A673 (cell line): ENCODE measurements at regions not wholly inside any gene's neighbourhood (a gene's known extent, or its start where the extent isn't known, plus 50 kb on each side); places are given as distances from the start of the nearest gene placed in this dataset.

Experiments used
- BruUV-seq: library from RNA; stranded (reverse); fragments of 400-500 nt; replicated peaks from 2 replicates; lab custom pipeline; 2021; lab: Mats Ljungman, UMichigan
- CTCF ChIA-PET: fragments of 300-600 bp; sonication (Branson Sonifier 250); formaldehyde crosslinking; loops from one replicate; lab custom pipeline; 2022; ENCODE audit warnings: antibody characterized with exemption; lab: Charles Lee
- POLR2A ChIA-PET: fragments of 300-600 bp; sonication (Branson Sonifier 250); formaldehyde crosslinking; loops from one replicate; lab custom pipeline; 2022; ENCODE audit warnings: antibody characterized with exemption; ENCODE audit not compliant: low non-redundant PET; lab: Charles Lee
- DNase-seq: peaks from one replicate; pipeline ENCODE4 v3.0.0-alpha.2; 2015; ENCODE audit warnings: low spot score
- H3K27ac ChIP-seq: fragments of 200-600 bp; sonication (generic); 2 replicates; pipeline ENCODE4 v1.5.1; 2016; ENCODE audit warnings: mixed run types, low read depth, mild to moderate bottlenecking, mixed read lengths, antibody characterized with exemption, low read length; ENCODE audit not compliant: poor library complexity, severe bottlenecking
- H3K27me3 ChIP-seq: fragments of 200-600 bp; sonication (generic); replicated peaks from 2 replicates; pipeline ENCODE4 v1.6.1; 2017; ENCODE audit warnings: mixed run types, low read depth, mild to moderate bottlenecking, mixed read lengths, antibody characterized with exemption, low read length; ENCODE audit not compliant: insufficient read depth, poor library complexity
- H3K36me3 ChIP-seq: fragments of 200-600 bp; sonication (generic); 2 replicates; pipeline ENCODE4 v1.6.1; 2016; ENCODE audit warnings: mixed run types, mild to moderate bottlenecking, mixed read lengths, antibody characterized with exemption, low read length; ENCODE audit not compliant: insufficient read depth, poor library complexity, severe bottlenecking
- H3K4me1 ChIP-seq: fragments of 200-600 bp; sonication (generic); 2 replicates; pipeline ENCODE4 v1.6.1; 2017; ENCODE audit warnings: mixed run types, mild to moderate bottlenecking, mixed read lengths, antibody characterized with exemption, low read length; ENCODE audit not compliant: insufficient read depth, poor library complexity, severe bottlenecking
- H3K4me3 ChIP-seq: fragments of 200-600 bp; sonication (generic); 2 replicates; pipeline ENCODE4 v1.5.1; 2016; ENCODE audit warnings: low read depth, mixed run types, mild to moderate bottlenecking, mixed read lengths, low read length; ENCODE audit not compliant: poor library complexity, severe bottlenecking
- H3K9me3 ChIP-seq: fragments of 200-600 bp; sonication (generic); 2 replicates; pipeline ENCODE4 v1.6.1; 2016; ENCODE audit warnings: mixed run types, low read depth, mild to moderate bottlenecking, mixed read lengths, antibody characterized with exemption, low read length; ENCODE audit not compliant: poor library complexity, severe bottlenecking
- EZH2 ChIP-seq: fragments of 200-600 bp; sonication (generic); IDR thresholded peaks from 2 replicates; pipeline ENCODE4 v1.6.1; 2017; ENCODE audit warnings: borderline replicate concordance, low read depth, mild to moderate bottlenecking, mixed read lengths, antibody characterized with exemption, low read length; ENCODE audit not compliant: poor library complexity, severe bottlenecking
- intact Hi-C: fragments of 100-400 bp; cut with micrococcal nuclease; formaldehyde crosslinking; loops from one replicate; pipeline ENCODE4 v1.10.0; 2022; ENCODE audit not compliant: unreplicated experiment
- TF ChIP-seq, protein P1 (sequence below): fragments of 300-800, 200-600 bp; sonication (generic); conservative IDR thresholded peaks from 2 replicates; pipeline ENCODE4 v1.5.1; 2017; ENCODE audit warnings: low read depth, mild to moderate bottlenecking, antibody characterized with exemption, low read length, moderate library complexity, mixed read lengths

DNA sequence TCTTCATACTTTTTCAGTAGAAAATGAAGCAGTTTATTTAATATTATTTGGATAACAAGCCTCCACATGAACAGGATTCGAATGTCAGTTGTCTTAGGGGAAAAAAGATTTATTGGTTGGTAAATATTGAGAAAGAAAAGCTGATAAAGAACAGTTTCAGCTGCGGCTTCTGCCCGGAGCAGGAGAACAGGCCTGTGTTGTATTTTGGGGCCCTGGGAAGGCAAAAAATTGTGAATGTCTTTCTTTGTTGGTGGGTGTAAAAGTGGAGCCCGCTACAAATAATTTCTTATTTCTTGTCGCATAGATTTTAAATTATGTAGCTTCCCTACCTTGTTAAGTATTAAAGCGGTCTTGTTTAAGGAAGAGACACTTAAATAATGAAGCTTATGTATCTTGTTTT, 90.5 kb upstream of the PAX1 start:
- TF ChIP-seq, protein P1, sequence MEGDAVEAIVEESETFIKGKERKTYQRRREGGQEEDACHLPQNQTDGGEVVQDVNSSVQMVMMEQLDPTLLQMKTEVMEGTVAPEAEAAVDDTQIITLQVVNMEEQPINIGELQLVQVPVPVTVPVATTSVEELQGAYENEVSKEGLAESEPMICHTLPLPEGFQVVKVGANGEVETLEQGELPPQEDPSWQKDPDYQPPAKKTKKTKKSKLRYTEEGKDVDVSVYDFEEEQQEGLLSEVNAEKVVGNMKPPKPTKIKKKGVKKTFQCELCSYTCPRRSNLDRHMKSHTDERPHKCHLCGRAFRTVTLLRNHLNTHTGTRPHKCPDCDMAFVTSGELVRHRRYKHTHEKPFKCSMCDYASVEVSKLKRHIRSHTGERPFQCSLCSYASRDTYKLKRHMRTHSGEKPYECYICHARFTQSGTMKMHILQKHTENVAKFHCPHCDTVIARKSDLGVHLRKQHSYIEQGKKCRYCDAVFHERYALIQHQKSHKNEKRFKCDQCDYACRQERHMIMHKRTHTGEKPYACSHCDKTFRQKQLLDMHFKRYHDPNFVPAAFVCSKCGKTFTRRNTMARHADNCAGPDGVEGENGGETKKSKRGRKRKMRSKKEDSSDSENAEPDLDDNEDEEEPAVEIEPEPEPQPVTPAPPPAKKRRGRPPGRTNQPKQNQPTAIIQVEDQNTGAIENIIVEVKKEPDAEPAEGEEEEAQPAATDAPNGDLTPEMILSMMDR, result no peak
- TF ChIP-seq EZH2, result no peak
- no peaks in the 10 kb centered on the region for H3K9me3 ChIP-seq
- peak overlapping the region; percentile 64 for H3K27ac ChIP-seq
- BruUV-seq, result TSS peak; percentile 93
- H3K27me3 ChIP-seq, result no peaks in the 10 kb centered on the region
- intact Hi-C loops, result loop anchor here (1.0 to 10.0 kb wide), 5 partner anchors 39 to 778 kb away; no protein-coding TSS in a partner anchor
- POLR2A ChIA-PET, result interaction anchor here (1.1 kb wide), 1 partner anchor 39 kb away, joined by 10 read pairs; no protein-coding TSS in a partner anchor
- CTCF ChIA-PET, result interaction anchor here (0.8 to 2.2 kb wide), 12 partner anchors 31 to 778 kb away, joined by 3 to 16 read pairs (median 6); no protein-coding TSS in a partner anchor
- DNase-seq, result no peak
- H3K36me3 ChIP-seq, result no peaks in the 10 kb centered on the region
- peaks cover 32% of the 10 kb centered on the region for H3K4me1 ChIP-seq
- no peak overlapping the region for H3K4me3 ChIP-seq

DNA sequence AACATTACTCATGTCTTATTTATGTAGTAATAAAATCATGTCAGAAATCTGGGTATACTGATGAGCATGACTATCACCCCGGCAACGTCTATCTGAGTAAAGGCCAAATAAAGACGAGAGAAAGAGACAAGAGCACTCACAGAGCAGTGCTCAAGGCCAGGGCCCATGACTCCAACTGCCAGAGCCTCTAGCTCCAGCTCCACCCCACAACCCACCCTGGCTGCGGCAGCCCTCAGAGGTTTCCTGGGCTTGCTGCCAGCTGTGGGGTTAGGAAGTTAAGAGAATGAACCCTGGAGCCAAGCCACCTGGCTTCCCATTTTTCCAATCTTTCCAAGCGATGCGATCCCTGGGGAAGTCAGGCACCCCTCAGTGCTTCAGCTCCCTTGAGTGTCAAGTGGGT, 92.0 kb upstream of the PAX1 start:
- CTCF ChIA-PET, result interaction anchor here (1.4 kb wide), 1 partner anchor 84 kb away, joined by 4 read pairs; no protein-coding TSS in a partner anchor
- H3K27ac ChIP-seq, result peak overlapping the region; percentile 64
- TF ChIP-seq, protein P1, result no peak
- TF ChIP-seq EZH2, result no peak
- no peaks in the 10 kb centered on the region for H3K27me3 ChIP-seq
- peak; percentile 79 for DNase-seq
- H3K4me1 ChIP-seq, result peaks cover 36% of the 10 kb centered on the region
- POLR2A ChIA-PET, result no interaction called here
- no peak overlapping the region for H3K4me3 ChIP-seq
- BruUV-seq, result no TSS peak
- intact Hi-C loops, result loop anchor here (10.0 kb wide), 1 partner anchor 749 kb away; no protein-coding TSS in a partner anchor
- no peaks in the 10 kb centered on the region for H3K36me3 ChIP-seq
- H3K9me3 ChIP-seq, result no peaks in the 10 kb centered on the region

DNA sequence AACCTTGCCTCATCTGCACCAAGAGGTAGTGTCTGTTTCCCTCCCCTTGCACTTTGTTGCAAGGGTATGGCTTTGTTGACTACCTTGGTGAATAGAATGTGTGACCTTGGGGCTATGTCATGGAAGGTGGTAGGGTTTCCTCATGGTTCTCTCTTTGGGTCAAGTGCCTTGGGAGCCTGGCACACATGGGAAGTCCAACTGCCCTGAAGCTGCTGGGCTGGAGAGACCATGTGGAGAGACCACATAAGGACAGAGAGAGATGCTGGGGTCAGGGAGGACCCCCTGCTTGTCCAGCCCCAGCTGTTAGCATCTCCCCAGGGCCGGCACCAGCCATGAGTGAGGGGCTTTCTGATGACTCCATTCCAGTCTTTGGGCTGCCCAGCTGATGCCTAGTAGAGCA, 95.5 kb upstream of the PAX1 start:
- POLR2A ChIA-PET, result no interaction called here
- H3K4me3 ChIP-seq, result no peak overlapping the region
- H3K4me1 ChIP-seq, result peaks cover 36% of the 10 kb centered on the region
- H3K27me3 ChIP-seq, result no peaks in the 10 kb centered on the region
- CTCF ChIA-PET, result no interaction called here
- no peaks in the 10 kb centered on the region for H3K36me3 ChIP-seq
- H3K9me3 ChIP-seq, result peaks cover 12% of the 10 kb centered on the region
- no peak for TF ChIP-seq EZH2
- TF ChIP-seq, protein P1, result no peak
- no peak overlapping the region for H3K27ac ChIP-seq
- BruUV-seq, result no TSS peak
- intact Hi-C loops, result loop anchor here (10.0 kb wide), 1 partner anchor 745 kb away; no protein-coding TSS in a partner anchor
- no peak for DNase-seq
